H1 (cell line): ENCODE measurements at regions not wholly inside any gene's neighbourhood (a gene's known extent, or its start where the extent isn't known, plus 50 kb on each side); places are given as distances from the start of the nearest gene placed in this dataset.

Source experiments
- BRCA1 ChIP-seq: IDR thresholded peaks from 2 replicates; pipeline ENCODE4 v1.6.1; 2012; ENCODE audit warnings: low read depth, low read length, improper control_type of control experiment
- CEBPB ChIP-seq: IDR thresholded peaks from 2 replicates; pipeline ENCODE4 v1.6.1; 2012; ENCODE audit warnings: low read depth, low read length
- EGR1 ChIP-seq: IDR thresholded peaks from 2 replicates; pipeline ENCODE4 v1.6.1; 2011; ENCODE audit warnings: low read depth, low read length, borderline replicate concordance
- EP300 ChIP-seq, 2 experiments: IDR thresholded peaks; 1 replicate in 1 of 2; 2 replicates in 1 of 2; pipeline ENCODE4 v1.6.1; 2011 to 2012; ENCODE audit warnings: low read depth in 2 of 2, low read length in 2 of 2, mild to moderate bottlenecking in 2 of 2, borderline replicate concordance in 1 of 2, inconsistent platforms in 1 of 2, moderate library complexity in 1 of 2
- SIN3A ChIP-seq, 2 experiments: IDR thresholded peaks in 1 of 2; conservative IDR thresholded peaks in 1 of 2; 2 replicates each; pipeline ENCODE4 v1.6.1; 2011 to 2012; ENCODE audit warnings: low read length in 2 of 2, improper control_type of control experiment in 1 of 2, low read depth in 1 of 2, mild to moderate bottlenecking in 1 of 2
- SRF ChIP-seq: IDR thresholded peaks from 2 replicates; pipeline ENCODE4 v1.6.1; 2011; ENCODE audit warnings: mild to moderate bottlenecking, low read depth, low read length, moderate library complexity
- TF ChIP-seq, protein P1 (sequence below), 3 experiments: IDR thresholded peaks; 1 replicate in 2 of 3; 2 replicates in 1 of 3; pipeline versions ENCODE4 v1.5.1 to v1.6.1; 2011; ENCODE audit warnings: low read length in 3 of 3, mild to moderate bottlenecking in 3 of 3, inconsistent platforms in 2 of 3, low read depth in 1 of 3, moderate library complexity in 1 of 3; ENCODE audit not compliant: insufficient read depth in 1 of 3; ENCODE audit errors: control extremely low read depth in 1 of 3

GRCh38 chr21:27761623-27762022, 794.7 kb upstream of the ADAMTS5 start:
- TF ChIP-seq SIN3A (conservative IDR thresholded peaks at IDR 0.05 in 1 of 2, IDR thresholded peaks at IDR 0.05 in 1 of 2; ENCODE audit: low read depth in 1 of 2, low read length in 2 of 2): no peak
- no peak for TF ChIP-seq BRCA1
- TF ChIP-seq CEBPB: no peak
- no peak for TF ChIP-seq SRF
- TF ChIP-seq, protein P1, sequence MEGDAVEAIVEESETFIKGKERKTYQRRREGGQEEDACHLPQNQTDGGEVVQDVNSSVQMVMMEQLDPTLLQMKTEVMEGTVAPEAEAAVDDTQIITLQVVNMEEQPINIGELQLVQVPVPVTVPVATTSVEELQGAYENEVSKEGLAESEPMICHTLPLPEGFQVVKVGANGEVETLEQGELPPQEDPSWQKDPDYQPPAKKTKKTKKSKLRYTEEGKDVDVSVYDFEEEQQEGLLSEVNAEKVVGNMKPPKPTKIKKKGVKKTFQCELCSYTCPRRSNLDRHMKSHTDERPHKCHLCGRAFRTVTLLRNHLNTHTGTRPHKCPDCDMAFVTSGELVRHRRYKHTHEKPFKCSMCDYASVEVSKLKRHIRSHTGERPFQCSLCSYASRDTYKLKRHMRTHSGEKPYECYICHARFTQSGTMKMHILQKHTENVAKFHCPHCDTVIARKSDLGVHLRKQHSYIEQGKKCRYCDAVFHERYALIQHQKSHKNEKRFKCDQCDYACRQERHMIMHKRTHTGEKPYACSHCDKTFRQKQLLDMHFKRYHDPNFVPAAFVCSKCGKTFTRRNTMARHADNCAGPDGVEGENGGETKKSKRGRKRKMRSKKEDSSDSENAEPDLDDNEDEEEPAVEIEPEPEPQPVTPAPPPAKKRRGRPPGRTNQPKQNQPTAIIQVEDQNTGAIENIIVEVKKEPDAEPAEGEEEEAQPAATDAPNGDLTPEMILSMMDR (IDR thresholded peaks at IDR 0.05; ENCODE audit: control extremely low read depth in 1 of 3, insufficient read depth in 1 of 3, low read depth in 1 of 3, low read length in 3 of 3): no peak
- no peak for TF ChIP-seq EP300 (IDR thresholded peaks at IDR 0.05; ENCODE audit: borderline replicate concordance in 1 of 2, low read depth in 2 of 2, low read length in 2 of 2)
- no peak for TF ChIP-seq EGR1
